HG02798 (cell line): ENCODE measurements at regions not wholly inside any gene's neighbourhood (a gene's known extent, or its start where the extent isn't known, plus 50 kb on each side); places are given as distances from the start of the nearest gene placed in this dataset.
"Not testable (repeated sequence)": the region's sequence is repeated elsewhere in the genome, so short reads cannot be mapped to it uniquely, and the experiment has no call there.

Experiments
- ATAC-seq: cut with Tn5 transposase; IDR thresholded peaks from one replicate; pipeline ENCODE4 v1.9.1; 2021; ENCODE audit warnings: mild to moderate bottlenecking; ENCODE audit not compliant: unreplicated experiment, poor library complexity

DNA sequence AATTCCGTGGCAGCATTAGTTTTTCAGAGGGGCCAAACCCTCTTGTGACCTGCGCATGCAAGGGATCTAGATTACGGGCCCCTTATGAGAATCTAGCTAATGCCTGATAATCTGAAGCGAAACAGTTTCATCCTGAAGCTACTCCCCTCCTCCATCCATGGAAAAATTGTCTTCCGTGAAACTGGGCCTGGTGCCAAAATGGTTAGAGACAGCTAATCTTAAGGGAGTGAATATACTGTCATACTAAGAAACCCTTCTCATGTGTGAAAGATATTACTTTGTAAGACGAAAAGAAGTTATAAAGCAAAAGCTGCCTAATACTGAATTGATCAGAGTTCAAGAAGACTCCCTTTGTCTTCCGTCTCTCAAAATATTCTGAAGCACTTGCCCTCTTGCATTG lies 166.3 kb downstream of the DUSP10 start:
- no peak for ATAC-seq

DNA sequence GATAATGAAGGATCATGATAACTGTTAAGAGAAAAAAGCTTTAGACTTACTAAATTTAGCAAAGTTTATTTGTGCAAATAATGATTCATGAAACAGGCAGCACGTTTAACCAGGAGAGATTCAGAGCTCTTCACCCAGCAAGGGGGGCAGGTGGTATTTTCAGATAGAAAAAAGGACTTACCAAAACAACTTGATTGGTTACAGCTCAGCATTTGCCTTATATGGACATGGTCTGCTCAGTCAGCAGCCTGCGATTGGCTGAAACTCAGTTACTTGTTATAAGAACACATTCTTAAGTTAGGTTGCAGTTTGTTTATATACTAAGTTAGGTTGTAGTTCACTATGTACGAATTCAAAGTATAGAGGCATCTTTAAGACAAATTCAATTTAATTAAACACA lies 165.6 kb downstream of the DUSP10 start:
- no peak for ATAC-seq

DNA sequence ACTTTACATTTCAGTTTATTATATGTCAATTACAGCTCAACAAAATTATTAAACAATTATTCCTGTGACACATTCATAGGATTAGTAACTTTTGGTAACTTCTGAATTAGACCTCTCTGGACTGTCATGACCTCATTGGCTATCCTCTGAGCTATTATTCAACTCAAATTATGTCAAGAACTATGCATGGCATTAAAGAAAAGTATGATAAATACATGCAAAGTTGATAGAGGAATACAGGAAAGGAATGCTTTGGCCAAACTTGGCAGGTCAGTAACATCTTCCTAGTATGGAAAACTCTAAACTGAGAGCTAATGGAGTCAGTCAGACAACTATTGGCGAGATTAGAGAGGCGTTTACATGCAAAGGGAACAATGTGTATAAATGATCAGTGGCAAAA lies 158.4 kb downstream of the DUSP10 start:
- no peak for ATAC-seq

DNA sequence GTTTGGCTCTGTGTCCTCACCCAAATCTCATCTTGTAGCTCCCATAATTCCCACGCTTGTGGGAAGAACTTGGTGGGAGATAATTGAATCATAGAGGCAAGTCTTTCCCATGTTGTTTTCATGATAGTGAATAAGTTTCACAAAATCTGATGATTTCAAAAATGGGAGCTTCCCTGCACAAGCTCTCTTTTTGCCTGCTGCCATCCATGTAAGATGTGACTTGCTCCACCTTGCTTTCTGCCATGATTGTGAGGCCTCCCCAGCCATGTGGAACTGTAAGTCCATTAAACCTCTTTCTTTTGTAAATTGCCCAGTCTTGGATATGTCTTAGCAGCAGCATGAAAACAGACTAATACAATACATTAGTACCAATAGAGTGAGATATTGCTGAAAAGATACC lies 154.9 kb downstream of the DUSP10 start:
- ATAC-seq, result not testable (repeated sequence)

DNA sequence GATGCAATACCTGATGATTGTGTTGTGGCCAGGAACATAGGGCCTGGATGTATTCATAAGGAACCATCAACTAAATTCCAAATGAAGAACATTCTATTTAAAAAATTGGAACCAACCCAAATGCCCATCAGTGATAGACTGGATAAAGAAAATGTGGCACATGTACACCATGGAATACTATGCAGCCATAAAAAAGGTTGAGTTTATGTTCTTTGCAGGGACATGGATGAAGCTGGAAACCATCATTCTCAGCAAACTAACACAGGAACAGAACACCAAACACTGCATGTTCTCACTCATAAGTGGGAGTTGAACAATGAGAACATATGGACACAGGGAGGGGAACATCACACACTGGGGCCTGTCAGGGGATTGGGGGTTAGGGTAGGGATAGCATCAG lies 150.6 kb downstream of the DUSP10 start:
- ATAC-seq, result not testable (repeated sequence)

DNA sequence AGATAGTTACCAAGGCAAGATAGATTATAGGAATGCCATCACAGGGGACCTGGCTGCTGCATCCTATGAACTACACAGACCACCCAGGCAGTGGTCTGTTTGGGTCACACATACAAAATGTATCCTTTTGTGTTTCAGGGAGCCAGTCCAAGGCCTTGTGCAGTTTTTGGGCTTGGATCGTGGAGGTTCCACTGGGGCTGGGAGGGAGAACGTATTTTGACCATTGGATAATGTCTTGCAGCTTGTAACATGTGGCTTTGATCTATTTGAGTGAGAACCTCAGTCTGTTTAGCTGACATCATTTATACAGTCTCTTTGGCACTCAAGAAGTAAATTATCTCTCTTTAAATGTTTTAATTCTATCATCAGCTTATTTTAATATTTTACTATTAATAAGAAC lies 147.3 kb downstream of the DUSP10 start:
- ATAC-seq, result no peak

DNA sequence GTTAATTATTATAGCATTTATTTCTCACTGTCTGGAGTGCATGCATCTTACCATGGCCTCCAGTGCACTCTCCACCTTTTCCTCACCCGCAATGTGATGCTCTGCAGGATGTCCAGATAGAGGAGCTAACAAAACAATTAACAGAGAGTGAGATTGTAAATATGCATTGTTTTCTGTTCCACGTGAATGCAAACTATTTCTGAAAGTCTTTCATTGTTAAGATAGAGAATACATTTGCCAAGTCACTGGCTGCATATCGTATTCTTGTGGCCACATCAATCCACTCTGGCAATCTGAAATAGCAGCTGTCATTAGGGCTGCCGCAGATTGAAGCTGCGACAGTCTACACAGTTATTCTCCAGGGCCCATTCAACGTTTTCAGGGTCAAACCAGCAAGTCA lies 143.8 kb downstream of the DUSP10 start:
- ATAC-seq, result no peak

DNA sequence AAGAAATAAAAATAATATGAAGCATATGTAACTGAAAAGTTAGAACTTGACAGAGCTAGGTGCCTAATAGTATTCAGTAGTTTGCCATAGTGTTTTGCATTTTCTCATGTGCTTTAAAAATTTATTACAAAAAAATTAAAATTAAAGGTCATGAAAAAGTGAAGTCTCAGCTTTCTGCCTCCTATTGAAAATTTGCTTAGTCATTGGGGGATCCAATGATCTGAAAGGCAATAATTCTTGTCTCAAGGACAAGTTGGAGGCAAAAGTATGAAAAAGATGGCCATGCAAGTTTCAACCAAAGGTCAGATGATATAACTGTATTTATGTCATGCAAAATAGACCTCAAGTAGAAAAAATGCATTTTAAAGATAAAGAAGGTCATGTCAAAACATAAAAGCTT lies 140.7 kb downstream of the DUSP10 start:
- ATAC-seq, result no peak

DNA sequence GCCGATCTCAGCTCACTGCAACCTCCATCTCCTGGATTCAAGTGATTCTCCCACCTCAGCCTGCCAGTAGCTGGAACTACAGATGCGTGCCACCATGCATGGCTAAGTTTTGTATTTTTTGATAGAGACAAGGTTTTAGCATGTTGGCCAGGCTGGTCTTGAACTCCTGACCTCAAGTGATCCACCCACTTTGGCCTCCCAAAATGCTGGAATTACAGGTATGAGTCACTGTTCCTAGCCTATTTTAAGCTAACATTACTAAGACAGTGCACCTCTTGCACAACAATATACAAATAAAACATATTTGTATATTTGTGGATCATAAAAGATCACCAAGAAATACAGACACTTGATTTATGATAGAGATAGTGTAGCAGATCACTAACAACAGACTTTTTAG lies 139.1 kb downstream of the DUSP10 start:
- no peak for ATAC-seq

DNA sequence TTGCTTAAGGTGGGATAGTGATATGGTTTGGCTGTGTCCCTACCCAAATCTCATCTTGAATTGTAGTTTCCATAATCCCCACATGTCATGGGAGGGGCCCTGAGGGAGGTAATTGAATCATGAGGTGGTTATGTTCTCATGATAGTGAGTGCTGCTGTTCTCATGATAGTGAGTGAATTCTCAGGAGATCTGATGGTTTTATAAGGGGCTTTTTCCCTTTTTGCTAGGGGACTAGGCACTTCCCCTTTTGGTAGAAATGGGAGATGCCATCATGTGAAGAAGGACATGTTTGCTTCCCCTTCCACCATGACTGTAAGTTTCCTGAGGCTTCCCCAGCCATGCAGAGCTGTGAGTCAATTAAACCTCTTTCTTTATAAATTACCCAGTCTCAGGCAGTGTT lies 137.5 kb downstream of the DUSP10 start:
- not testable (repeated sequence) for ATAC-seq

DNA sequence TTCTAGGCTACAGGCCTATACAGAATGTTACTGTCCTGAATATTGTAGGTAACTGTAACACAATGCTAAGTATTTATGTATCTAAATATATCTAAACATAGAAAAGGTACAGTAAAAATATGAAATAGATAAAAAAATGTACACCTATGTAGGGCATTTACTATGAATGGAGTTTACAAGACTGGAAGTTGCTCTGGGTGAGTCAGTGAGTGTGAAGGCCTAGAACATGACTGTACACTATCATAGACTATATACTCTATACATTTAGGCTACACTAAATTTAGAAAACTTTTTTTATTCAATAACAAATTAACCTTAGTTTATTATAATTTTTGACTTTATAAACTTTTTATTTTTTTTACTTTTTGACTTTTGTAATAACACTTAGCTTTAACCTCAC lies 136.9 kb downstream of the DUSP10 start:
- no peak for ATAC-seq

DNA sequence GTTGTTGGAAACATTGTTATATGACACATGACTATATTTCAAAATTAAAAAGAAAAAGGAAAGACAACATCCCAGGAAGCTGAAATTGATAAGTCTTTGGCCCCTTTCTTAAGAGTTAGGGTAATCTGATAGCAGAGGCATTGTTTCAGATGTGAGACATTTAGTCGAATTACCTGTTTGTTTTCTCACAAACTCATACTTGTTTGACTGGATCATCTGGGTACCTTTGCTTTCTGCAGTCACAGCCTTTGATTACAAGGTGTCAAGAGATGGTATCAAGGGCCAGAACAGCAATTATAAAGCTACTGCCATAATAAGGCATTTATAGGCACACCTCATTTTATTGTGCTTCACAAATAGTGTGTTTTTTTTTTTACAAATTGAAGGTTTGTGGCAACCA lies 136.3 kb downstream of the DUSP10 start:
- no peak for ATAC-seq

DNA sequence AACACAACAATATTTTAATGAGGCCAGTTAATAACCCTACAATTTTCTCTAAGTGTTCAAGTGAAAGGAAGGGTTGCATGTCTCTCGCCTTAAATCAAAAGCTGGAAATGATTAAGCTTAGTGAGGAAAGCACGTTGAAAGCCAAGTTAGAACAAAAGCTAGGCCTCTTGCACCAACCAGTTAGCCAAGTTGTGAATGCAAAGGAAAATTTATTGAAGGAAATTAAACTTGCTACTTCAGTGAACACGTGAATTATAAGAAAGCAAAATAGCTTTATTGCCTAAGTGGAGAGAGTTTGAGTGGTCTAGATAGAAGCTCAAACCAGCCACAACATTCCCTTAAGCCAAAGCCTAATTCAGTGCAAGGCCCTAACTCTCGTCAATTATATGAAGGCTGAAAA lies 135.6 kb downstream of the DUSP10 start:
- no peak for ATAC-seq

DNA sequence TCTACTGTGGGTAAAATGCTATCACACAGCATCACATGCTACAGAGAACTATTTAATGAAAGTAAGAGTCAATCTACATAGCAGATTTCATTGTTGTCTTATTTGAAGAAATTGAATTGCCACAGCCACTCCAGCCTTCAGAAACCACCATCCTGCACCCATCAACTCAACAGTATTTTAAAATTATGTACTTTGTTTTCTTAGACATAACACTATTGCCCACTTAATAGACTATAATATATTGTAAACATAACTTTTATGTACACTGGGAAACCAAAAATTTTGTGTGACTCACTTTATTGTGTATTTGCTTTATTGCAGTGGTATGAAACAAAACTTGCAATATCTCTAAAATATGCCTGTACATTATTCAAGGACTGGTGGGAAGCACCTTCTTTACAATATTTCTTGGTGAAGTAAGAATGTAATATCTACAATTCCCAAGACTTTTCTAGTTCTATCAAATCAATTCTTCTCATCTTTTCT lies 133.0 kb downstream of the DUSP10 start:
- ATAC-seq, result no peak

DNA sequence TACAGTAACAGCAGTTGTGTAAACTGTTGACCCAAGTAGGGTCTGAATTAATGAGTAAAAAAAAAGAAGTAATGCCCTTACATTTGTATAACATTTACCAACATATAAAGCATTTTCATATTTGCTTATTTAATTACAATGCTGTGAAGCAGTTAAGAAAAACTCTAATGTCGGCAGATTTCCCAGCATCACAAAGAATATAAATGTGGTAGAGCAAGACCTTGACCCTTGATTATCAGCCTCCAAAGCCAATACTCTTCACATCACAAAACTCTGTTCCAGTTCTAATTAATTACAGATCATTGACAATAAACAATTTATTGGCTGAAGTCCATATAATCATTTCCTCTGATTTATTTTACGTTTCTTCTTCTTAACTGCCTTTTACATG lies 130.2 kb downstream of the DUSP10 start:
- ATAC-seq, result no peak

DNA sequence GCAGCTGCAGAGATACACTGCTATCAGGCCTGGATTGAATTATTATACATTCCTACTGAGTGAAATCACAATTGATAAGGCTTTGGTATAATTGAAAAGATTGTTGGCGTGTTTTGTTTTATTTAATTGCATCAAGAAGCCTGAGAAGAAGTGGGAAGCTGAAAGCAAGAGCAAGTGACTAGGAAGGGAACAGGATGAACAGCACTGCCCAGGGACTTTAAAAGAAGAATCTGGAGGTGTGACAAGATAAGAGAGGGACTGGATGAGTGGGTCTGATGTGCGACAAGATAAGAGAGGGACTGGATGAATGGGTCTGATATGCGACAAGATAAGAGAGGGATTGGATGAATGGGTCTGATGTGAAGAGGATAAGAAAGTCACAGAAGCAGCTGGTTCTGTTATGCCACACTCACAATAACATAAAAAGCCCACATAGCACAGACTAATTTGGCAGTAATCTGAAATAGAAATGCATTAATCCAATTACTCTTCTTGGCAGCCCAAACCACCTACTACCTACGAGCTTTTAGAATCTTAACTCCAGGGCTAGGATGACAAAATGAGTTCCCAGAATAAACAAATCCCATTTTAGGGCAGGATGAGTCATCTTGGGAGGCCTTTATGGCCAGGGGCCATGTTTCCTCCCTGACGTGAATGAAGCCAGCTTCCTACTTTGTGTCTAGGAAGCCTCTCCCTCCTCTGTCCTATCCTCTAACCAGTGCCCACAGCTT lies 129.7 kb downstream of the DUSP10 start:
- ATAC-seq, result no peak

DNA sequence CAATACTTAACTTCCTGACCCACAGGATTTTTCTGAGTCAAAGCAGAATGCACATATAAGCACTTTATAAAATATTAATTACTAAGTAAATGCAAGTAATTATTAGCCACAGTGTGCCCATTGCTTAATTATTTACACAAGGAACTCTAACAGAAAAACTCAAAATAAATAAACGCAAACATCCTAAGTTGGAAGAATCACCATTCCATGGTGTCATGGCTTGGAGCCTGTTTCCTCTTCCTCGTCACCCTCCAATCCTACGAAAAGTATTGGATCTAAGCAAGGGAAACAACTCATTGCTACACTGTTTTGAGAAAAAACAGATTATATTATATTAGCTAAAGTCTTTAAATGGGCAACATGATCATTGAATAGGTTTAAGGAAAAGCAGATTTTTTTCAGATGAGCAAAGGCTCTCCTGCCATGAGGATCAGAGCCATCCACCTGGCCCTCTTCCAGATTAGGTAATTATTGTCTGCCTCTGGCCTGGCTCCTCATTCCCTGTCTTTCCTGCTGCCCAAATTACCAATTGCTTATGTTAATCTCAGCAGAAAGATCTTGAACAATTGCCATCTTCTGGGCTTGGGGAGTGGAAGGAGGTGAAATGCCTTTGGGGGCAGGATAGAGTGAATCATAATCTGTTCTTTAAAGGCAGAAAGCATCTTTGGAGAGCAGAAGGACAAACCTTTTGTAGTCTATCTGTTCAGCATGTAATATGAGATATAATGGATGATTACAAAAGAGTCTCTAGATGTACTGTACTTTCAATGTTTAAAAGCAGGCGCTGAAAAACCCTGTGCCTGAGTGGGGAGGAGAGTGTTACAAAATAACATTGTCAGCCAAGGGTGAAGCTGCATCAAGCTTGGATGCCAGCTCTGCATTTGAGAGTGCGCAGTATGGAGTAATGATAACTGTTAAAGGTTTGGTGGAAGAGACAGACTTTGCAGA lies 121.2 kb downstream of the DUSP10 start:
- ATAC-seq, result no peak

DNA sequence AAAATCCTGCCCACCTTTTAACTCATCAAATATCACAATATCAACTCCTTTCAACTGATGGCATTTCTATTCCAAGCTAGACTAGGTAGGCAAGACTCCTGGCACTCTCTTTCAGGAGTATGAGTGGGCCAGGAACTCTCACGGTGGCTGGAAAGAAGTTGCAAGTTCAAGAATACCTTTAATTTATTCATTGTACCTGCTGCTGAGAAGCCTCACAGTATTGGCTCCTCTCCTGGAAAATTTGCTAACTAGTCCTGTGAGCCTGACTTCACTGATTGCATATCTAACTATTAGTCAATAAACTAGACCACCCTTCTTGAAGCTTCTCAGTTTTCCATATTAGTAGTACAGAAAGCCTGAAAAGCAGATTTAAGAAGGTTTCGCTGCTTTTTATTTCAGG lies 120.2 kb downstream of the DUSP10 start:
- ATAC-seq, result no peak

DNA sequence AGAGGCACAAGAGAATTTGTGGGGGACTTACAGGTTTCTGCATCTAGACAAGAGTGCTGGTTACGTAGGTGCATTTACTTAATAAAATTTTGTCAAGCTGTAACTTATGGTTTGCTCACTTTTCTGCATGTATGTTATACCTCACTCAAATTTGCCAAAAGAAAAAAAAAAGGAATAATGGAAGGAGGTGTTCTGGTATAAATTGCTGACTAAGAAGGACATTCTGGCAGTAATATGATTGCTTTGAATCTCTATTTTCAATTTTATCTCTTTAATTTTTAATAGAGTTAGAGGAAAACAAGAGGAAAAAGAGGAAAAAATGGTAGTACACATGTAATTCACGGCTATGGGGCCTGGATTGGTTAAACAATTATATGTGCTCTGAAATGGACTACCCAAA lies 119.5 kb downstream of the DUSP10 start:
- ATAC-seq, result no peak

DNA sequence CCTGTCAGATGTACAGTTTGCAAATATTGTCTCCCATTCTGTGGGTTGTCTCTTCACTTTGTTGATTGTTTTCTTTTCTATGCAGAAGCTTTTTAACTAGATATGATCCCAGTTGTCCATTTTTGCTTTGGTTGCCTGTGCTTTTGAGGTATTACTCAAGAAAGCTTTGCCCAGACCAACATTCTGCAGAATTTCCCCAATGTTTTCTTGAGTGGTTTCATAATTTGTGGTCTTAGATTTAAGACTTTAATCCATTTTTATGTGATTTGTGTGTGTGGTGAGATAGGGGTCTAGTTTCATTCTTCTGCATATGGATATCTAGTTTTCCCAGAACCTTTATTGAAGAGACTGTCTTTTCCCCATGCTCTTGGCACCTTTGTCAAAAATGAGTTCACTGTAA lies 116.9 kb downstream of the DUSP10 start:
- no peak for ATAC-seq

DNA sequence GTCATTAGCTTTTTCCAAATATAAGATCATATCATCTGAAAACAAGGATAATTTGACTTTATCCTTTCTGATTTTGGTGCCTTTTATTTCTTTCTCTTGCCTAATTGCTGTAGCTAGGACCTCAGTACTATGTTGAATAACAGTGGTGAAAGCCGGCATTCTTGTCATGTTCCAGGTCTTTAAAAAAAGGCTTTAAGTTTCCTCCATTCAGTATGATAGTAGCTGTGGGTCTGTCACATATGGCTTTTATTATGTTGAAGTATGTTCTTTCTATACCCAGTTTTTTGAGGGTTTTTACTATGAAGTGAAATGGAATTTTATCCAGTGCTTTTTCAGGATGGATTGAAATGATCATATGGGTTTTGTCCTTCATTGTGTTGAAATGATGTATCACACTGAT lies 115.8 kb downstream of the DUSP10 start:
- ATAC-seq, result no peak

DNA sequence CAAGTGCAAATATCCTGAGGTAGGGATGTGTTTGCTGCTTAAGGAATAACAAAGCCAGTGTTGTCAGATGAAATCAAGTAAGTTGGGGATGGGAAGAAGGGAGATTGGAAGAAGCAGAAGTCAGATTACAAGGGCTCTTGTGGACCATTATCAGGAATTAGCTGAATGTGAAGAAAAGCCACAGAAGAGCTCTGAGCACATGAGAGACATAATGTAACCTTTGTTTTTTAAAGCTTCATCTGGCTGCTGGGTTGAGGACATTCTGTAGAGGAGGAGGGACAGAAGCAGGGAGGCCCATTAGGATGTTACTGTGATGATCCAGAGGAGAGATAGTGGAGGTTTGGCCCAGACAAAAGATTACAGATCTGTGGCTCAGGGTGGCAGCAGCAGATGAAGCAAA lies 111.7 kb downstream of the DUSP10 start:
- no peak for ATAC-seq
